ENCODE measurements at regions not wholly inside any gene's neighbourhood (a gene's known extent, or its start where the extent isn't known, plus 50 kb on each side); places are given as distances from the start of the nearest gene placed in this dataset.

- no peak overlapping the region for H3K4me3 ChIP-seq
- POLR2A ChIA-PET = interaction anchor here (0.8 to 3.1 kb wide), 3 partner anchors 12 to 19 kb away, joined by 3 to 17 read pairs (median 10); no protein-coding TSS in a partner anchor
- H3K27me3 ChIP-seq (replicated peaks in 1 of 2; ENCODE audit: control insufficient read depth in 2 of 2, insufficient read depth in 2 of 2, low read length in 1 of 2) = peaks cover 0 to 5% of the 10 kb centered on the region in 2 experiments; a peak in 1 of 4 replicates
- WGBS (ENCODE audit: insufficient coverage, insufficient replicate concordance, low lambda C conversion rate, missing lambda C conversion rate) = 8% methylated on average over 3 of the region's 3 CpGs
- H3K36me3 ChIP-seq (ENCODE audit: control insufficient read depth in 2 of 2, insufficient read depth in 2 of 2, low read length in 1 of 2) = no peaks in the 10 kb centered on the region
- DNase-seq (ENCODE audit: low read depth, low spot score) (no peak), ATAC-seq (no peak), FAIRE-seq (no peak)
- no peak overlapping the region for H2AFZ ChIP-seq (ENCODE audit: control insufficient read depth, low read depth, low read length)
- RAD21 ChIA-PET (ENCODE audit: unreplicated experiment) = interaction anchor here (1.2 to 9.5 kb wide), 10 partner anchors 8 to 269 kb away, joined by 3 to 125 read pairs (median 8); no protein-coding TSS in a partner anchor
- no peaks in the 10 kb centered on the region for H4K20me1 ChIP-seq (ENCODE audit: control insufficient read depth, insufficient read depth)
- CTCF ChIA-PET = interaction anchor here (0.7 to 11.9 kb wide), 13 partner anchors 11 to 271 kb away, joined by 3 to 164 read pairs (median 6); no protein-coding TSS in a partner anchor
- no peak overlapping the region for H3K27ac ChIP-seq (ENCODE audit: control insufficient read depth, insufficient read depth)
- BruUV-seq (replicated peaks) = no TSS peak
- peaks cover 4% of the 10 kb centered on the region; the same call in 1 of the 2 replicates for H3K4me1 ChIP-seq (ENCODE audit: control insufficient read depth, insufficient read depth, low read length)
- no peak overlapping the region for H3K9ac ChIP-seq (ENCODE audit: control insufficient read depth, insufficient read depth, low read length)
- intact Hi-C loops (cut with micrococcal nuclease; ENCODE audit: unreplicated experiment) (loop anchor here (1.0 to 2.0 kb wide), 3 partner anchors 20 to 43 kb away; no protein-coding TSS in a partner anchor), in situ Hi-C loops (cut with MboI) (no loop called here)
- no peaks in the 10 kb centered on the region for H3K9me3 ChIP-seq (replicated peaks; ENCODE audit: control insufficient read depth, insufficient read depth, low read length)
- H3K4me2 ChIP-seq (ENCODE audit: control insufficient read depth, insufficient read depth) = no peak overlapping the region
- TF ChIP-seq MEF2B (IDR thresholded peaks at IDR 0.05; ENCODE audit: partially characterized antibody, poor library complexity, severe bottlenecking) = no peak
- TF ChIP-seq GATAD2B (conservative IDR thresholded peaks at IDR 0.05; ENCODE audit: low read depth) = no peak
- no peak for TF ChIP-seq ZNF24 (IDR thresholded peaks at IDR 0.05)
- TF ChIP-seq RCOR1 (conservative IDR thresholded peaks at IDR 0.05; ENCODE audit: low read depth, low read length) = no peak
- no peak for TF ChIP-seq SMC3 (IDR thresholded peaks at IDR 0.05; ENCODE audit: borderline replicate concordance, low read length)
- TF ChIP-seq CBX3 (IDR thresholded peaks at IDR 0.05; ENCODE audit: borderline replicate concordance, low read depth) = no peak
- TF ChIP-seq KLF5 (IDR thresholded peaks at IDR 0.05; ENCODE audit: partially characterized antibody) = no peak
- TF ChIP-seq BCL11A (IDR thresholded peaks at IDR 0.05; ENCODE audit: low read depth, low read length) = no peak
- TF ChIP-seq HSF1 (IDR thresholded peaks at IDR 0.05; ENCODE audit: low read depth, low read length) = no peak
- TF ChIP-seq CUX1 (IDR thresholded peaks at IDR 0.05; ENCODE audit: insufficient replicate concordance, low read depth, low read length) = no peak
- TF ChIP-seq RB1 (IDR thresholded peaks at IDR 0.05; ENCODE audit: borderline replicate concordance) = no peak
- TF ChIP-seq TBL1XR1 (IDR thresholded peaks at IDR 0.05; ENCODE audit: low read depth, low read length) = no peak
- no peak for TF ChIP-seq BRCA1 (IDR thresholded peaks at IDR 0.05; ENCODE audit: low read depth, low read length)
- TF ChIP-seq CEBPB (IDR thresholded peaks at IDR 0.05; ENCODE audit: borderline replicate concordance in 1 of 2, low read depth in 2 of 2, low read length in 2 of 2) = no peak
- SMC1A ChIA-PET (ENCODE audit: uncharacterized antibody, unreplicated experiment) = interaction anchor here (1.1 to 13.0 kb wide), 9 partner anchors 8 to 270 kb away, joined by 3 to 229 read pairs (median 7); no protein-coding TSS in a partner anchor
- H3K79me2 ChIP-seq (ENCODE audit: control insufficient read depth, insufficient read depth, low read length) = no peaks in the 10 kb centered on the region
Observed at GRCh38 chr6:53441761-53442160, 93.0 kb upstream of the ELOVL5 start.

Data from GM12878 (cell line).